Tibial nerve (tissue), 4 donors: ENCODE measurements at regions not wholly inside any gene's neighbourhood (a gene's known extent, or its start where the extent isn't known, plus 50 kb on each side); places are given as distances from the start of the nearest gene placed in this dataset.

Source experiments
- CTCF ChIP-seq, 5 experiments: fragments of 200-600 bp in 3 of 5; fragments of 450-650 bp in 2 of 5; sonication (generic) in 3 of 5; IDR thresholded peaks; one replicate each; pipeline ENCODE4 v1.5.1; 2016 to 2019; ENCODE audit warnings: antibody characterized with exemption in 5 of 5, mild to moderate bottlenecking in 3 of 5, moderate library complexity in 2 of 5
- EP300 ChIP-seq, 2 donors: sonication (generic); formaldehyde crosslinking; IDR thresholded peaks; one replicate each; pipeline ENCODE4 v1.6.1; 2017; ENCODE audit warnings: antibody characterized with exemption in 2 of 2, mild to moderate bottlenecking in 1 of 2
- POLR2A ChIP-seq, 2 donors: fragments of 450-650 bp; IDR thresholded peaks; one replicate each; pipeline ENCODE4 v1.6.1; 2017; ENCODE audit warnings: antibody characterized with exemption in 2 of 2, mild to moderate bottlenecking in 2 of 2, moderate library complexity in 2 of 2

- TF ChIP-seq POLR2A (IDR thresholded peaks at IDR 0.05): no peak
- no peak for TF ChIP-seq CTCF (IDR thresholded peaks at IDR 0.05)
- TF ChIP-seq EP300 (IDR thresholded peaks at IDR 0.05): no peak
Observed at GRCh38 chr5:143898916-143899591, 87.1 kb downstream of the HMHB1 start.
